ENCODE measurements at regions not wholly inside any gene's neighbourhood (a gene's known extent, or its start where the extent isn't known, plus 50 kb on each side); places are given as distances from the start of the nearest gene placed in this dataset.
A peak's percentile ranks its signal among the peaks of the same experiment; 100 is the strongest.

GRCh38 chr14:106067935-106068334, 541.6 kb downstream of the TMEM121 start (continued):
- no peak for TF ChIP-seq CTCF (conservative IDR thresholded peaks at IDR 0.05; ENCODE audit: low read depth in 2 of 2)
- TF ChIP-seq ETS1 (IDR thresholded peaks at IDR 0.05): no peak
- TF ChIP-seq REST (IDR thresholded peaks at IDR 0.05; ENCODE audit: unreplicated experiment): no peak
- TF ChIP-seq CREB1 (CRISPR knock-in tag; IDR thresholded peaks at IDR 0.05; ENCODE audit: low read depth): no peak
- TF ChIP-seq STAT1 (IDR thresholded peaks at IDR 0.05; ENCODE audit: unreplicated experiment): no peak

GRCh38 chr14:106069804-106070625, 543.6 kb downstream of the TMEM121 start:
- Mint-ChIP-seq H3K9me3 (peaks cover 91% of the 10 kb centered on the region), H3K27me3 (ENCODE audit: insufficient read depth, low read depth, poor library complexity) (no peaks in the 10 kb centered on the region), H3K27ac (no peak overlapping the region), H3K36me3 (ENCODE audit: low read depth) (peaks cover 39% of the 10 kb centered on the region), H3K4me3 (no peak overlapping the region), H3K4me1 (no peaks in the 10 kb centered on the region)
- H3K9me2 ChIP-seq (ENCODE audit: insufficient read depth): no peaks in the 10 kb centered on the region
- no peak overlapping the region for H3K4me2 ChIP-seq
- ATAC-seq (no peak), DNase-seq (ENCODE audit: low spot score) (no peak)
- no peak overlapping the region for H2AFZ ChIP-seq
- no peaks in the 10 kb centered on the region for H4K20me1 ChIP-seq (replicated peaks; ENCODE audit: insufficient read depth)
- peak overlapping the region; percentile 19; the same call in 1 of the 2 replicates for H3K4me3 ChIP-seq
- H3F3A ChIP-seq (replicated peaks; ENCODE audit: low read depth): no peaks in the 10 kb centered on the region
- H3K36me3 ChIP-seq (ENCODE audit: insufficient read depth): no peaks in the 10 kb centered on the region; the same call in 1 of the 2 replicates
- H3K27ac ChIP-seq (ENCODE audit: low read depth): no peak overlapping the region
- no peaks in the 10 kb centered on the region for H3K4me1 ChIP-seq (ENCODE audit: insufficient read depth)
- H3K79me2 ChIP-seq (replicated peaks; ENCODE audit: insufficient read depth): no peaks in the 10 kb centered on the region
- H3K27me3 ChIP-seq (ENCODE audit: insufficient read depth): no peaks in the 10 kb centered on the region
- TF ChIP-seq ETS1 (IDR thresholded peaks at IDR 0.05) (no peak), ZNF331 (CRISPR knock-in tag; IDR thresholded peaks at IDR 0.05; ENCODE audit: low read depth) (no peak), CREB1 (CRISPR knock-in tag; IDR thresholded peaks at IDR 0.05; ENCODE audit: low read depth) (no peak), ZNF462 (CRISPR knock-in tag; IDR thresholded peaks at IDR 0.05) (no peak), EZH2phosphoT487 (IDR thresholded peaks at IDR 0.05; ENCODE audit: unreplicated experiment) (no peak)
